ENCODE measurements at regions not wholly inside any gene's neighbourhood (a gene's known extent, or its start where the extent isn't known, plus 50 kb on each side); places are given as distances from the start of the nearest gene placed in this dataset.

- no peak for TF ChIP-seq POLR2A (IDR thresholded peaks at IDR 0.05)
- TF ChIP-seq, protein P1, sequence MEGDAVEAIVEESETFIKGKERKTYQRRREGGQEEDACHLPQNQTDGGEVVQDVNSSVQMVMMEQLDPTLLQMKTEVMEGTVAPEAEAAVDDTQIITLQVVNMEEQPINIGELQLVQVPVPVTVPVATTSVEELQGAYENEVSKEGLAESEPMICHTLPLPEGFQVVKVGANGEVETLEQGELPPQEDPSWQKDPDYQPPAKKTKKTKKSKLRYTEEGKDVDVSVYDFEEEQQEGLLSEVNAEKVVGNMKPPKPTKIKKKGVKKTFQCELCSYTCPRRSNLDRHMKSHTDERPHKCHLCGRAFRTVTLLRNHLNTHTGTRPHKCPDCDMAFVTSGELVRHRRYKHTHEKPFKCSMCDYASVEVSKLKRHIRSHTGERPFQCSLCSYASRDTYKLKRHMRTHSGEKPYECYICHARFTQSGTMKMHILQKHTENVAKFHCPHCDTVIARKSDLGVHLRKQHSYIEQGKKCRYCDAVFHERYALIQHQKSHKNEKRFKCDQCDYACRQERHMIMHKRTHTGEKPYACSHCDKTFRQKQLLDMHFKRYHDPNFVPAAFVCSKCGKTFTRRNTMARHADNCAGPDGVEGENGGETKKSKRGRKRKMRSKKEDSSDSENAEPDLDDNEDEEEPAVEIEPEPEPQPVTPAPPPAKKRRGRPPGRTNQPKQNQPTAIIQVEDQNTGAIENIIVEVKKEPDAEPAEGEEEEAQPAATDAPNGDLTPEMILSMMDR (IDR thresholded peaks at IDR 0.05), result no peak
Measured at GRCh38 chrX:25131055-25131454, 115.3 kb upstream of the ARX start.
